COLO829 (cell line): ENCODE measurements at regions not wholly inside any gene's neighbourhood (a gene's known extent, or its start where the extent isn't known, plus 50 kb on each side); places are given as distances from the start of the nearest gene placed in this dataset.

Experiments
- DNase-seq: peaks from one replicate; pipeline ENCODE4 v3.0.0; 2012; ENCODE audit warnings: low spot score

DNA sequence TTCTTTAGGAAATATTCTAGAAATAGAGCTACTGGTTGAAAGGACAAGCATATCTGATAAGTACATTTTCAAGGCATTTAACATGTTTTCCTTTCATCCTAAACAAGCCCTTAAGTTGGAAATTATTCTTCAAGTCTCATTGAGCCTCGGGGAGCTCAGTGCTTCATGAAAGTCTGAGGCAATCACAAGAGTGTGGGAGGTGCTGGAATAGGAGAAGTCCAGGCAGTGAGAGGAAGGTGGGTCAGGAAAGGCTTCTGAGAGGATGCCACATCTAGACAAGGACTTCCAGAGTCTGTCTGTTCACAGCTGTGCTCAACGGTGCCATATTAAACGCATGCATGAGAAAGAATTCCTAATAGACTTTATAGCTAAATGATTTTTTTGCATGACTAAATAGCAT lies 69.8 kb downstream of the CD83 start:
- no peak for DNase-seq

GRCh38 chr6:14189074-14189473 lies 71.5 kb downstream of the CD83 start:
- no peak for DNase-seq

- DNase-seq: no peak
Measured at GRCh38 chr6:14190191-14190928, 72.8 kb downstream of the CD83 start.

DNA sequence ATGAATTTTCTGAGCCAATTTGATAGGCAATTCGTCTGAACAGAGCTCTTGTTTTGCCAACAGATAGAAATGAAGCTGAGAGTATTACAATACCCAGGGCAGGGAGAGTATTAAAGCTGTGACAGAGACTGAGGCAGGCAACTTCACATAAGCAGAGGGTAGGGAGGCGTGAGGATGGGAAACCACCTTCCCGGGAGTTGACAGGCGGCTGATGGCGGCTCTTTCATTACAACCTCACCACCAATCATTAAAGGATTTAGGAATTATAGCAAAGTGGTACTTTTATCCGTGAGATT lies 73.3 kb downstream of the CD83 start:
- no peak for DNase-seq

DNA sequence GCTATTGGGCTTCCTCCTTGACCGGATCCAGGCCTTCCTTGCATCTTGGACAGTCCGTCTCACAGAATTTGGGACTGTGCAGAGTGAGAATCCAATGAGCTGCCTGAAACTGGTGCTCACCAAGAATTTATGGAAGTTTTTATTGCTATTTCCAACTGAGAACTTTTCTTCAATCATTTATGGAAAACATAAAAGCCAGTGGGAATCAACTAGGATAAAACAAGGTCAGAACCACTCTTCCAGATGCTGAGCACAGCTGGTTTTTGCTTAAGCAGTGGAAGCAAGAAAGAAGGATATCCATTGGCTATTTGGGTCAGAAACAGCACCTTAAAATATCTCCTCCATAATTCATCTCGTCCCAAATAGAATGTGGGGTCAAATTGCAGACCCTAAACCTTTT lies 74.2 kb downstream of the CD83 start:
- DNase-seq: no peak

DNA sequence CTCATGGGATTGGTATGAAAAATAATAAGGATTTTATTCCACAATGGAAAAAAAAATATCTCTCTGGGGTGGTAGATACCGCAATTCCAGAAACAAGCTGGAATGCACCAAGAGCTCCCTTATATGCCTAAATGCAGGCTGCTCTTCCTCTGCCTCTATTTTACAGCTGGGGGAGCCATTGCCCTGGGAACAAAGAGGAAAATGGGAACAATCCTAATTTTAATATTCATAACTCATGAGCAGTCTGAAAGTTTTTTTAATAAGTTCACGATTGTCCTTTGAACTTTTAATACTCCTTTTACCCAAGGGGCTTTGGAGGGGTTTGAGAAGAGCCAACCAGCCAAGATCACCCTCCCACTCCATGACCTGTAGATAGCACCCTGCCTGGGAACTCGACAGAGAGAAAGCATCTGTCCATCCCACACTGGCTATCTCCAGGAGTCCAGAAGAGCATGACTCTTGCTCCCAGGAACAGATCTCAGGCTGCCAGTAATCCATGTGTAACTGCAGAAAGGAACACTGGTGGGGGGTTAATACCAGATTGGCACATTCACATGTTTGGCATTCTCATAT lies 74.7 kb downstream of the CD83 start:
- DNase-seq: no peak

DNA sequence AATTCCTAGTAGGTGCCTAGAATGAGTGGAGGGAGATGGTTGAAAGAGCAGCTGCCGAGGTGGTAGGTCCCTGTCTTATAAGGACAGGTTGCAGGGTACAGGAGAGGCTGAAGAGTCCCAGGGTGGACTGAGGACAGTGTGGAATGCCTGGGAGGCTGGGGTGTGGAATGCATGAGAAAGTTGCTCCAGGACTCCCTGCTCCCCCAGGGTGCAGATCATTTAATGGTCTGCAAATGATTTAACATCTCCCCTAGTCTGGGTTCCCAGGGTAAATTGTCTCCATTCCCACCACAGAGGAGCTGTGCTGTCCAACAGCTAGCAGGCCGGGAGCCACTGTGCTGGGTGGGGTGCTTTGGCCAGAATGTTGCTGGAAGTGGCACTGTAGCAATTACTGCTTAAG lies 76.0 kb downstream of the CD83 start:
- no peak for DNase-seq

GRCh38 chr6:14194483-14194882 lies 76.9 kb downstream of the CD83 start:
- DNase-seq: no peak

GRCh38 chr6:14194976-14195375 lies 77.4 kb downstream of the CD83 start:
- DNase-seq: no peak

DNA sequence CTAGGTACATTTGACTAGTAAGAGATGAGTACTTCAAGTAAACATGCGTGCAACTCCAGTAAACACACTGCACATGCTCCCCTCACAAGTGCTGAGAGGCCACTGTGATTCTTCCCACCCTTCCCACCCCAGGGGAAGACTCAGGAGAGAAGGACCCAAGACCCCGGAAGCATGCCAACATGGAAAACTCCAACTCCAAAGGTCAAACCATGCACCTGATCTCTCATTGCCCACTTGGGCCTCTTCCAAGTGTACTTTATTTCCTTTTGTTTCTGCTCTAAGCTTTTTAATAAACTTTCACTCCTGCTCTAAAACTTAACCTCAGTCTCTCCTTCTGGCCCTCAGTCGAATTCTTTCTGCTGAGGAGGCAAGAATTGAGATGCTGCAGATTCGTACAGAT lies 78.5 kb downstream of the CD83 start:
- no peak for DNase-seq

- no peak for DNase-seq
Measured at GRCh38 chr6:14197118-14197517, 79.5 kb downstream of the CD83 start.

DNA sequence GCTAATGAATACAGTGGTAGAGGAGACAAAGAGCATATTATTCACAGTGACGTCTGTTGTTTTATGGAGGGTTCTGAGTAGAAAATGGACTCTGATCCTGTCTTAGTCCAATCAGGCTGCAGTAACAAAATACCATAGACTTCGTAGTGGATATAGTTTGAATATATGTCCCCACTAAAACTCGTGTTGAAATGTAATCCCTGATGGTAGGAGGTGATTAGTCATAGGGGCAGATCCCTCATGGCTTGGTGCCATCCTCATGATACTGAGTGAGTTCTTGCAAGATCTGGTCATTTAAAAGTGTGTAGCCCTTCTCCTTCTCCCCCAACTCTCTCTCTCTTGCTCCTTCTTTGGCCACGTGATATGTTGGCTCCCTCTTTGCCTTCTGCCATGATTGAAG lies 82.5 kb downstream of the CD83 start:
- DNase-seq: no peak

- DNase-seq: no peak
Measured at GRCh38 chr6:14202947-14203346, 85.4 kb downstream of the CD83 start.

GRCh38 chr6:14206391-14206790 lies 88.8 kb downstream of the CD83 start:
- no peak for DNase-seq

DNA sequence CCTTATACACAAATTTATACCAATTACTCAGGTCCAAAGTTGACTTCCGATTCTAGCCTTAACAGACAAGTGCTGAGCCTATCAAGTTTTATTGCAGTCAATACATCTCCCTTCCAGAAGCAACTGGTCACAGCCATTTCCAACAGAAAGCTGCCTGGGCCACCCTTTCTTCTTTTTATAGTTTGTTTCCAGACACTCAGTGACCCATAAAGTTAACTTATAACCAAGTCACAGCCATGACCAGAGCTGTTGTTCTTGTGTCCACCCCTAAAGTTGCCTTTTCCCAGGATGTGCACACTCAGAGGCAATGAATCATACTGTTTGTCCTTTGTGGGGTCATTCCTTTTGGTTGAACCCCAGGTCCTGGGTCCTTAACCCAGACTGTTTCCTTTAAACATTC lies 89.9 kb downstream of the CD83 start:
- DNase-seq: no peak

DNA sequence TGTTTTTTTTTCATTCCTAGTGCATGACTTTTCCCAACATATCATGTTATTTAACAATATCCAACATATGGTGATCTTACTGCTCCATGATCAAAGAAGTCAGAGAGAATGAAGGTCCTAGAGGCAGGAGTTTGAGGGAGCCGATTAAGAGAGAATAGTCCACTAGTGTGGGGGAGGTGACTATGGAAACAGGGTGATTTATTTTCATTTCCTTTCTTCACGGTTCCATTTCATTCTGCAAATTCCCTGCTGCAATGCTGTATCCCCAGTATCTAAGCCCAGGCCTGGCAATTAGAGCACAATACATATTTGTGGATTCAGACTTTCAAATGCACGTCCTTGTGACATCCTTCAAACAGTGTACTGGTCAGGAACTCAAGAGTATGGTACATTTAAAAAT lies 91.4 kb downstream of the CD83 start:
- DNase-seq: no peak

- no peak for DNase-seq
Measured at GRCh38 chr6:14210077-14210476, 92.5 kb downstream of the CD83 start.

DNA sequence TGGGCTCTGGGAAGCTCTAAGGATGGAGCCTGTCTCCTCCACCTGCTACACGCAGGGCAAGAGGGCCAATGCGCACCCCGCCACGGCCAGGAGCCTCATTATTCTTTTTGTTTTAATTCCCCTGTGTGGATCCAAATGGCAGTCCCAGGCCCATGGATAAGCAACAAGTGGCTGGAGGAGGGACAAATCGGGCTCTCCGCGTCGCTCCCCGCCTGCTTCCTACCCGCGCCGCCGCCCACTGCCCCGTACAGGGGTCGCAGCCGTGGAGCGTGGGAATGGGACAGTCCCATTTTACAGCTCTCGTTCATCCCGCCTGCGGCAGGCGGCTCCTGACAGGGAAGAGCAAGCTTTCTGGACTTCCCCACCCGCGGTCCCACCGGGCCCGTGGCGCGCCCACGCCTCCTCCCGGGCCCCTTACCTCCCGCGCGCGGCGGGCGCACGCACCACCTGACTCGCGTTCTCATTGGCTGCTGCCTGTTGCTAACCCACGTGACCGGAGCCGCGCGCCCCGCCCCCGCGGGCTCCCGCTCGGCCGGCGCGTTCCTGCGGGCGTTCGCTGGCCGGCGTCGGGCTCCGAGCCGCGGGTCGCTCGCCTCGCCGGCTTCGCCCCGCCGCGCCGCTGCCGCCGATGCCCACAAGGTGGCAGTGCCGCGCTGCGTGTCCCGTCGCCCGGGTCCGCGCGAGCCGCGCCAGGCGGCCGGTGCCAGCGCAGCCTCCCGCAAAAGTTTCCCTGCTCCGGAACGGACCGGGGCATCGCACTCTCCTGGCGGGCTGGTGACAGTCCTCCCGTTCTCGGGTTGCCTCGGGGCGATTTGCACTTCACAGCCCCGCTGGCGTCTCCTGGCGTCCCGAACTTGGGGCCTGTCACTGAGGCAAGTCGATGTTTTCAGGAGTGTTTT lies 93.3 kb downstream of the CD83 start:
- DNase-seq: peak; percentile 96

DNA sequence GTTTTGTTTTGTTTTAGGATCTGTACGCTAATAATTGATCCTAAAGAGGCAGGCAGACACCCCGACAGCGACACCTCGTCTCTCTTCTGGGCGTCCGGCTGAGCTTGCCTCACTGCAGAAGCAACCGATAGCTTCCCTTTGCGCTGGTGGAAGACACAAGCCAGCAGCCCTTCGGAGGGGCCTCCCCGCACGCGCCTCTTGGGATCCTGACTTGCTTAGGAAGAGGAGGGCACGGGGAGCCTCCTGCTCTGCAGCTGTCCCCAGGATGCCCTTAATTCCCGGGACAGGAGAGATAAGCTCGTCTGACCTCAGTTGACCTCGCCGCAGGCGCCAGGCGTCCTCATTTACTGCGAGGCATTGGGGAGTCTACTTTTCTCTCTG lies 94.0 kb downstream of the CD83 start:
- no peak for DNase-seq

GRCh38 chr6:14212020-14212419 lies 94.4 kb downstream of the CD83 start:
- no peak for DNase-seq

DNA sequence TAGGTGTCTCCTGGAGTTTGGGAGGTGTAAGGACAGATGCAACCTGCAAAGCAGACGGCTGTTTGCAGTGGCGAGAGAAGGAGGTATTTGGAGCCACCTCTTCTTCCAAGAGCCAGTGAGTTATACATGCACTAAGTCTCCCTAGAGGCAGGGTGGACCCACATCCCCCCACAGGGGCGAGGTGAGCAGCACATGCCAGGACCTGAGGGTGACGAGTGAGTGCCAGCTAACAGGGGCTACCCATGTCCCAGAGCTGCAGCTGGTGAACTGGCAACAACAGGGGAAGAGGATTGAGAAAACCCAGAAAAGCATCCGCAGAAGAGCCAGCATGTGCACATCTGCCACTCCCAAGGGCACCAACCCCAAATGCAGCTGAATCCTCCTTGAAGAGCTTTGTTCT lies 95.1 kb downstream of the CD83 start:
- no peak for DNase-seq

GRCh38 chr6:14216946-14217684 lies 99.5 kb downstream of the CD83 start:
- DNase-seq: no peak
